ENCODE measurements at regions not wholly inside any gene's neighbourhood (a gene's known extent, or its start where the extent isn't known, plus 50 kb on each side); places are given as distances from the start of the nearest gene placed in this dataset.

- CTCF ChIA-PET (ENCODE audit: unreplicated experiment), result interaction anchor here (0.6 kb wide), 1 partner anchor 281 kb away, joined by 7 read pairs; no protein-coding TSS in a partner anchor
- BruUV-seq (replicated peaks), result no TSS peak
- no peak overlapping the region for H2AFZ ChIP-seq (ENCODE audit: low read length)
- H3K9me2 ChIP-seq (ENCODE audit: insufficient read depth, low read length), result no peaks in the 10 kb centered on the region
- H3K4me1 ChIP-seq (ENCODE audit: insufficient read depth, low read length, poor library complexity, severe bottlenecking), result no peaks in the 10 kb centered on the region
- no peak for TF ChIP-seq EZH2phosphoT487 (IDR thresholded peaks at IDR 0.05; ENCODE audit: borderline replicate concordance, low read depth, low read length)
- no peak for TF ChIP-seq CTCF (conservative IDR thresholded peaks at IDR 0.05; ENCODE audit: low read length)
- H3K4me3 ChIP-seq (ENCODE audit: low read depth, low read length, poor library complexity, severe bottlenecking), result no peak overlapping the region
- no peaks in the 10 kb centered on the region for H3K79me2 ChIP-seq (ENCODE audit: insufficient read depth, low read depth, low read length)
- no peak overlapping the region for H3K4me2 ChIP-seq (ENCODE audit: low read length)
- intact Hi-C loops (cut with micrococcal nuclease; ENCODE audit: unreplicated experiment), result no loop called here
- no peaks in the 10 kb centered on the region for H4K20me1 ChIP-seq (ENCODE audit: insufficient read depth, low read length)
- no peak overlapping the region for H3K27ac ChIP-seq (ENCODE audit: low read depth, low read length, poor library complexity, severe bottlenecking)
- no peaks in the 10 kb centered on the region for H3K9me3 ChIP-seq (ENCODE audit: low read length)
- POLR2A ChIA-PET, result no interaction called here
- no peaks in the 10 kb centered on the region for H3K36me3 ChIP-seq (ENCODE audit: insufficient read depth, low read length)
- no peak for DNase-seq (ENCODE audit: low spot score)
Measured at GRCh38 chr3:5330152-5330810, 142.8 kb downstream of the EDEM1 start.

- H3K4me1 ChIP-seq (ENCODE audit: insufficient read depth, low read length, poor library complexity, severe bottlenecking), result no peaks in the 10 kb centered on the region
- intact Hi-C loops (cut with micrococcal nuclease; ENCODE audit: unreplicated experiment), result no loop called here
- no peaks in the 10 kb centered on the region for H4K20me1 ChIP-seq (ENCODE audit: insufficient read depth, low read length)
- H3K36me3 ChIP-seq (ENCODE audit: insufficient read depth, low read length), result no peaks in the 10 kb centered on the region
- no peak overlapping the region for H3K4me3 ChIP-seq (ENCODE audit: low read depth, low read length, poor library complexity, severe bottlenecking)
- no TSS peak for BruUV-seq (replicated peaks)
- ChIA-PET CTCF (ENCODE audit: unreplicated experiment) (interaction anchor here (0.6 kb wide), 1 partner anchor 781 kb away, joined by 5 read pairs; no protein-coding TSS in a partner anchor), POLR2A (interaction anchor here (0.6 kb wide), 2 partner anchors 602 to 730 kb away, joined by 3 read pairs; no protein-coding TSS in a partner anchor)
- no peak overlapping the region for H3K4me2 ChIP-seq (ENCODE audit: low read length)
- no peak overlapping the region for H3K27ac ChIP-seq (ENCODE audit: low read depth, low read length, poor library complexity, severe bottlenecking)
- no peaks in the 10 kb centered on the region for H3K79me2 ChIP-seq (ENCODE audit: insufficient read depth, low read depth, low read length)
- no peak overlapping the region for H2AFZ ChIP-seq (ENCODE audit: low read length)
- H3K9me3 ChIP-seq (ENCODE audit: low read length), result no peaks in the 10 kb centered on the region
- no peaks in the 10 kb centered on the region for H3K9me2 ChIP-seq (ENCODE audit: insufficient read depth, low read length)
- TF ChIP-seq CTCF (conservative IDR thresholded peaks at IDR 0.05; ENCODE audit: low read length) (no peak), EZH2phosphoT487 (IDR thresholded peaks at IDR 0.05; ENCODE audit: borderline replicate concordance, low read depth, low read length) (no peak)
- DNase-seq (ENCODE audit: low spot score), result no peak
Measured at GRCh38 chr3:5331567-5332269, 144.2 kb downstream of the EDEM1 start.

All from OCI-LY7 (cell line).